NCI-H2029 (cell line): ENCODE measurements at regions not wholly inside any gene's neighbourhood (a gene's known extent, or its start where the extent isn't known, plus 50 kb on each side); places are given as distances from the start of the nearest gene placed in this dataset.

Experiments used
- DNase-seq: peaks from one replicate; lab custom pipeline; 2025; lab: John Stamatoyannopoulos, UW

GRCh38 chr7:138254444-138254843, 178.2 kb downstream of the AKR1D1 start:
- no peak for DNase-seq

- DNase-seq = no peak
These were observed 181.4 kb downstream of the AKR1D1 start for GRCh38 chr7:138257459-138258196.

- DNase-seq = no peak
These were observed 181.9 kb downstream of the AKR1D1 start for GRCh38 chr7:138258197-138258559.

- DNase-seq = no peak
These were observed 183.4 kb downstream of the AKR1D1 start for GRCh38 chr7:138259675-138260074.

GRCh38 chr7:138267934-138268333, 191.7 kb downstream of the AKR1D1 start:
- no peak for DNase-seq

GRCh38 chr7:138276891-138277290, 183.2 kb upstream of the TRIM24 start:
- DNase-seq = no peak

GRCh38 chr7:138278601-138279000, 181.5 kb upstream of the TRIM24 start:
- DNase-seq = no peak

- no peak for DNase-seq
These were observed 177.1 kb upstream of the TRIM24 start for GRCh38 chr7:138282997-138283396.

GRCh38 chr7:138285129-138285528, 174.9 kb upstream of the TRIM24 start:
- DNase-seq = no peak

- DNase-seq = no peak
These were observed 173.2 kb upstream of the TRIM24 start for GRCh38 chr7:138286846-138287245.

GRCh38 chr7:138287549-138287948, 172.5 kb upstream of the TRIM24 start:
- no peak for DNase-seq

- no peak for DNase-seq
These were observed 171.0 kb upstream of the TRIM24 start for GRCh38 chr7:138289082-138289481.

- no peak for DNase-seq
These were observed 170.2 kb upstream of the TRIM24 start for GRCh38 chr7:138289864-138290263.

GRCh38 chr7:138292951-138293350, 167.1 kb upstream of the TRIM24 start:
- DNase-seq = no peak

- DNase-seq = no peak
These were observed 164.9 kb upstream of the TRIM24 start for GRCh38 chr7:138295049-138295637.

- DNase-seq = peak; percentile 7
These were observed 162.5 kb upstream of the TRIM24 start for GRCh38 chr7:138297526-138297925.

- DNase-seq = no peak
These were observed 161.0 kb upstream of the TRIM24 start for GRCh38 chr7:138299066-138299465.

GRCh38 chr7:138303230-138304070, 156.6 kb upstream of the TRIM24 start:
- no peak for DNase-seq

GRCh38 chr7:138304071-138304320, 156.1 kb upstream of the TRIM24 start:
- no peak for DNase-seq

- DNase-seq = no peak
These were observed 152.4 kb upstream of the TRIM24 start for GRCh38 chr7:138307633-138308032.

- DNase-seq = no peak
These were observed 151.9 kb upstream of the TRIM24 start for GRCh38 chr7:138308136-138308535.

- no peak for DNase-seq
These were observed 150.9 kb upstream of the TRIM24 start for GRCh38 chr7:138309186-138309585.

- no peak for DNase-seq
These were observed 146.3 kb upstream of the TRIM24 start for GRCh38 chr7:138313829-138314178.
